Bronchial epithelial cell (primary cell): ENCODE measurements at regions not wholly inside any gene's neighbourhood (a gene's known extent, or its start where the extent isn't known, plus 50 kb on each side); places are given as distances from the start of the nearest gene placed in this dataset.

Experiments used
- DNase-seq: peaks from one replicate; pipeline ENCODE4 v3.0.0-alpha.2; 2010; ENCODE audit warnings: low read depth
- FAIRE-seq: peaks from 2 replicates; lab custom pipeline; 2011; peaks lifted over from hg19 to GRCh38; lab: Jason Lieb, UNC
- H3K27me3 ChIP-seq: 2 replicates; pipeline ENCODE4 v1.5.1; 2011; ENCODE audit warnings: low read length; ENCODE audit not compliant: control insufficient read depth, insufficient read depth
- H3K36me3 ChIP-seq: 2 replicates; pipeline ENCODE4 v1.5.1; 2011; ENCODE audit warnings: low read length; ENCODE audit not compliant: control insufficient read depth, insufficient read depth
- H3K4me3 ChIP-seq: 2 replicates; pipeline ENCODE4 v1.5.1; 2011; ENCODE audit warnings: mild to moderate bottlenecking, low read depth, low read length, control low read depth
- CTCF ChIP-seq: IDR thresholded peaks from 2 replicates; pipeline ENCODE4 v1.5.1; 2011; ENCODE audit warnings: mild to moderate bottlenecking, moderate library complexity, low read length, control low read depth, inconsistent platforms; ENCODE audit not compliant: insufficient read depth, severe bottlenecking

GRCh38 chr15:70602834-70603560, 160.4 kb downstream of the UACA start:
- TF ChIP-seq CTCF, result no peak
- no peaks in the 10 kb centered on the region for H3K36me3 ChIP-seq
- no peak overlapping the region for H3K4me3 ChIP-seq
- no peak for FAIRE-seq
- peaks cover 2% of the 10 kb centered on the region for H3K27me3 ChIP-seq
- DNase-seq, result no peak

- no peak overlapping the region for H3K4me3 ChIP-seq
- TF ChIP-seq CTCF, result no peak
- DNase-seq, result no peak
- H3K36me3 ChIP-seq, result no peaks in the 10 kb centered on the region
- FAIRE-seq, result no peak
- H3K27me3 ChIP-seq, result no peaks in the 10 kb centered on the region
Observed at GRCh38 chr15:70602281-70602680, 161.1 kb downstream of the UACA start.

GRCh38 chr15:70597945-70598344, 165.4 kb downstream of the UACA start:
- no peak for DNase-seq
- no peak for FAIRE-seq
- no peak for TF ChIP-seq CTCF
- no peak overlapping the region for H3K4me3 ChIP-seq
- no peaks in the 10 kb centered on the region for H3K36me3 ChIP-seq
- H3K27me3 ChIP-seq, result no peaks in the 10 kb centered on the region

- TF ChIP-seq CTCF, result no peak
- Histone ChIP-seq H3K4me3 (no peak overlapping the region), H3K27me3 (no peaks in the 10 kb centered on the region), H3K36me3 (no peaks in the 10 kb centered on the region)
- FAIRE-seq (no peak), DNase-seq (peak; percentile 20)
Observed at GRCh38 chr15:70597056-70597603, 166.2 kb downstream of the UACA start.

GRCh38 chr15:70596354-70597055, 166.9 kb downstream of the UACA start:
- DNase-seq (peak; percentile 89), FAIRE-seq (no peak)
- no peak for TF ChIP-seq CTCF
- Histone ChIP-seq H3K36me3 (no peaks in the 10 kb centered on the region), H3K27me3 (no peaks in the 10 kb centered on the region), H3K4me3 (no peak overlapping the region)
